Natural killer cell treated with Interleukin-12 subunit alpha and Interleukin-12 subunit beta and Interleukin-15 and Interleukin-18, amount 100 ng/mL, for 72 hours (primary cell): ENCODE measurements at regions not wholly inside any gene's neighbourhood (a gene's known extent, or its start where the extent isn't known, plus 50 kb on each side); places are given as distances from the start of the nearest gene placed in this dataset.

ENCODE experiments used
- ATAC-seq, 2 donors: fragments of 150-1000 bp; cut with Tn5 transposase in 1 of 2; sonication (Bioruptor Pico), chemical (Tn5 transposase) in 1 of 2; 2 replicates each; pipeline ENCODE4 v1.10.0; 2021
- DNase-seq: peaks from one replicate; pipeline ENCODE4 v3.0.0; 2022; ENCODE audit warnings: low spot score
- H3K27ac Mint-ChIP-seq, 2 donors: 1 replicate in 1 of 2; 2 replicates in 1 of 2; pipeline ENCODE4 v1.8.0; 2022; ENCODE audit warnings: mixed read lengths in 2 of 2, mild to moderate bottlenecking in 1 of 2, moderate library complexity in 1 of 2
- H3K27me3 Mint-ChIP-seq, 2 donors: 1 replicate in 1 of 2; 2 replicates in 1 of 2; pipeline ENCODE4 v1.8.0; 2022; ENCODE audit warnings: mixed read lengths in 2 of 2
- H3K36me3 Mint-ChIP-seq: one replicate; pipeline ENCODE4 v1.8.0; 2022; ENCODE audit warnings: mixed read lengths
- H3K4me1 Mint-ChIP-seq, 2 donors: 1 replicate in 1 of 2; 2 replicates in 1 of 2; pipeline ENCODE4 v1.8.0; 2022; ENCODE audit warnings: low read depth in 2 of 2, mixed read lengths in 2 of 2, mild to moderate bottlenecking in 1 of 2
- H3K4me3 Mint-ChIP-seq: one replicate; pipeline ENCODE4 v1.8.0; 2022; ENCODE audit warnings: mixed read lengths
- H3K9me3 Mint-ChIP-seq: 2 replicates; pipeline ENCODE4 v1.8.0; 2022; ENCODE audit warnings: mixed read lengths

GRCh38 chr13:44199627-44200207 lies 173.9 kb upstream of the SERP2 start:
- H3K4me3 Mint-ChIP-seq: no peak overlapping the region
- ATAC-seq (no peak), DNase-seq (no peak)
- H3K27ac Mint-ChIP-seq: no peak overlapping the region
- H3K36me3 Mint-ChIP-seq: no peaks in the 10 kb centered on the region
- peaks cover 22 to 36% of the 10 kb centered on the region in 2 donors for H3K4me1 Mint-ChIP-seq
- peaks cover 6 to 13% of the 10 kb centered on the region in 2 donors for H3K27me3 Mint-ChIP-seq
- H3K9me3 Mint-ChIP-seq: no peaks in the 10 kb centered on the region

GRCh38 chr13:44206434-44206833 lies 167.2 kb upstream of the SERP2 start:
- ATAC-seq: no peak
- no peaks in the 10 kb centered on the region for H3K36me3 Mint-ChIP-seq
- no peaks in the 10 kb centered on the region for H3K4me1 Mint-ChIP-seq
- H3K9me3 Mint-ChIP-seq: no peaks in the 10 kb centered on the region
- H3K27ac Mint-ChIP-seq: no peak overlapping the region
- no peak overlapping the region for H3K4me3 Mint-ChIP-seq
- DNase-seq: no peak
- H3K27me3 Mint-ChIP-seq: peaks cover 10 to 13% of the 10 kb centered on the region in 2 donors

DNA sequence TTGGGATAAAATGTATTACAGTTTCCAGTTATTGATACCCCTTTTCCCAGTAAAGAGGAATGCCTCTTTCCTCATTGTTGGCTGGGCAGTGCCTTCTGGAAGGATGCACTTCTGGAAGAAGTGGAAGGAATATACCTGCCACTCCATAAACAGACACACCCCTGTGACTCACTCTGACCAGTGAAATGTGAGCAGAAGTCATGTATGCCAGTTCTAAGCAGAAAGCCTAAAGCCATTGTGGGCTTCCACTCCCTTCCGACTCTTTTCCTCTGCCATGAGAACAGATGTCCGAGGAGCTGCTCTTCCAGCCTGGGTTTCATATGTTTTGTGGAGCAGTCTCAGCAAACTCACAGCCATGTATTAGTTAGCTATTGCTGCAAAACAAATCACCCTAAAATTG lies 166.1 kb upstream of the SERP2 start:
- ATAC-seq (no peak), DNase-seq (no peak)
- Mint-ChIP-seq H3K4me3 (no peak overlapping the region), H3K4me1 (no peaks in the 10 kb centered on the region), H3K9me3 (no peaks in the 10 kb centered on the region), H3K36me3 (no peaks in the 10 kb centered on the region), H3K27ac (no peak overlapping the region), H3K27me3 (peaks cover 10 to 13% of the 10 kb centered on the region in 2 donors)

DNA sequence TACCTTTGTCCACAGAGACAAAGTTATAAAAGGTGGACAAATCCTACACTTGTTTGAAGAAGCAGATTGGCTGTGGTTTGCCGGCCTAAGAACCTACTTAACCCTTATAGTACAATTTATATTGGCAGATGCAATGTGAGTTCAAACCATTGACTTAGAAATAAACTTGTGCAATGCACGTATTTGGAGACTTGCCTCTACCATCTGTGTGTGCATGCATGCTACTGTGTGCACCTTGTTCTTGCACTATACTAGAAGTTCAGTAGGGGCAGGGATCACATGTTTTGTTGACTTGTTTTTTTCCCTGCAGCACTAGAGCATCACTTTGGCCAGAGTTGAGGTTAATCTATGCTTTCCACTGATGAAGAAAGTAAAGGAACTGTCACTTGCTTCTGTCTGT lies 163.1 kb upstream of the SERP2 start:
- peaks cover 2 to 15% of the 10 kb centered on the region in 2 donors for H3K27me3 Mint-ChIP-seq

GRCh38 chr13:44211286-44211685 lies 162.3 kb upstream of the SERP2 start:
- H3K9me3 Mint-ChIP-seq: no peaks in the 10 kb centered on the region

More for the DNA sequence above, 163.1 kb upstream of the SERP2 start:
- H3K9me3 Mint-ChIP-seq: no peaks in the 10 kb centered on the region
- H3K36me3 Mint-ChIP-seq: no peaks in the 10 kb centered on the region
- H3K4me3 Mint-ChIP-seq: no peak overlapping the region
- H3K4me1 Mint-ChIP-seq: no peaks in the 10 kb centered on the region
- ATAC-seq: no peak
- no peak for DNase-seq
- H3K27ac Mint-ChIP-seq: no peak overlapping the region

GRCh38 chr13:44211704-44212346 lies 161.8 kb upstream of the SERP2 start:
- peaks cover 2 to 11% of the 10 kb centered on the region in 2 donors for H3K27me3 Mint-ChIP-seq
- DNase-seq (no peak), ATAC-seq (no peak)
- H3K4me3 Mint-ChIP-seq: no peak overlapping the region
- no peaks in the 10 kb centered on the region for H3K36me3 Mint-ChIP-seq
- no peaks in the 10 kb centered on the region for H3K9me3 Mint-ChIP-seq
- no peak overlapping the region for H3K27ac Mint-ChIP-seq
- H3K4me1 Mint-ChIP-seq: no peaks in the 10 kb centered on the region

More at GRCh38 chr13:44211286-44211685, 162.3 kb upstream of the SERP2 start:
- Mint-ChIP-seq H3K27ac (no peak overlapping the region), H3K4me3 (no peak overlapping the region), H3K27me3 (peaks cover 2 to 11% of the 10 kb centered on the region in 2 donors), H3K36me3 (no peaks in the 10 kb centered on the region), H3K4me1 (no peaks in the 10 kb centered on the region)
- DNase-seq (no peak), ATAC-seq (no peak)

GRCh38 chr13:44212633-44213396 lies 160.8 kb upstream of the SERP2 start:
- DNase-seq: no peak
- H3K4me1 Mint-ChIP-seq: no peaks in the 10 kb centered on the region

GRCh38 chr13:44218501-44219240 lies 155.0 kb upstream of the SERP2 start:
- DNase-seq (no peak), ATAC-seq (no peak)
- Mint-ChIP-seq H3K27me3 (no peaks in the 10 kb centered on the region), H3K4me3 (no peak overlapping the region), H3K9me3 (no peaks in the 10 kb centered on the region), H3K27ac (no peak overlapping the region), H3K36me3 (no peaks in the 10 kb centered on the region), H3K4me1 (no peaks in the 10 kb centered on the region)

More at GRCh38 chr13:44212633-44213396, 160.8 kb upstream of the SERP2 start:
- peak overlapping the region in 1 of 2 donors; percentile 8 for H3K27ac Mint-ChIP-seq
- no peak overlapping the region for H3K4me3 Mint-ChIP-seq
- no peaks in the 10 kb centered on the region for H3K36me3 Mint-ChIP-seq
- peaks cover 2 to 11% of the 10 kb centered on the region in 2 donors for H3K27me3 Mint-ChIP-seq
- H3K9me3 Mint-ChIP-seq: no peaks in the 10 kb centered on the region
- ATAC-seq: no peak

- H3K36me3 Mint-ChIP-seq: no peaks in the 10 kb centered on the region
- H3K27ac Mint-ChIP-seq: no peak overlapping the region
- ATAC-seq: no peak
- H3K9me3 Mint-ChIP-seq: no peaks in the 10 kb centered on the region
- no peaks in the 10 kb centered on the region for H3K4me1 Mint-ChIP-seq
- no peak overlapping the region for H3K4me3 Mint-ChIP-seq
- DNase-seq: no peak
- H3K27me3 Mint-ChIP-seq: no peaks in the 10 kb centered on the region
Observed at GRCh38 chr13:44219577-44220548, 153.8 kb upstream of the SERP2 start.

DNA sequence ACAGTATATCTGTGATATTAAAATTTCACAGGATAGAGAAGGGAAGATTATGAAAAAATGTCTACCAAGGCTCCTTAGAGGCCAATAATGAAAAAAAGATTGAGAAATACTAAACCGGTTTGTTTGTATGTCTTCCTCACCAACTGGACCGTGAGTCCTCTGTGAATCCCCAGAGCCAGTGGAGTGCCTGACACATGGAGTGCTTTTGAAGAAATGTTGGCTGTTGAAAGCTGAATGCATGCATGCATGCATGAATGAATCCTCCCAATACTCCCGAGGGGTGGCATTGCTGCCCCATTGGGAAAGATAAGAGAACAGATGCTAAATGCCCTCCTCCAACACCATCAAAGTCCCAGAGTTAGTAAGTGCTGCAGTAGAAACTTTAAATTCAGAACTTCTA lies 152.7 kb upstream of the SERP2 start:
- Mint-ChIP-seq H3K27me3 (no peaks in the 10 kb centered on the region), H3K9me3 (no peaks in the 10 kb centered on the region), H3K36me3 (no peaks in the 10 kb centered on the region)

GRCh38 chr13:44221657-44222056 lies 152.0 kb upstream of the SERP2 start:
- DNase-seq: no peak
- ATAC-seq: no peak
- H3K4me3 Mint-ChIP-seq: no peak overlapping the region
- no peaks in the 10 kb centered on the region for H3K27me3 Mint-ChIP-seq
- H3K4me1 Mint-ChIP-seq: no peaks in the 10 kb centered on the region
- no peak overlapping the region for H3K27ac Mint-ChIP-seq
- no peaks in the 10 kb centered on the region for H3K36me3 Mint-ChIP-seq
- H3K9me3 Mint-ChIP-seq: no peaks in the 10 kb centered on the region

More for the DNA sequence above, 152.7 kb upstream of the SERP2 start:
- Mint-ChIP-seq H3K4me3 (no peak overlapping the region), H3K4me1 (no peaks in the 10 kb centered on the region), H3K27ac (no peak overlapping the region)
- DNase-seq (no peak), ATAC-seq (no peak)

DNA sequence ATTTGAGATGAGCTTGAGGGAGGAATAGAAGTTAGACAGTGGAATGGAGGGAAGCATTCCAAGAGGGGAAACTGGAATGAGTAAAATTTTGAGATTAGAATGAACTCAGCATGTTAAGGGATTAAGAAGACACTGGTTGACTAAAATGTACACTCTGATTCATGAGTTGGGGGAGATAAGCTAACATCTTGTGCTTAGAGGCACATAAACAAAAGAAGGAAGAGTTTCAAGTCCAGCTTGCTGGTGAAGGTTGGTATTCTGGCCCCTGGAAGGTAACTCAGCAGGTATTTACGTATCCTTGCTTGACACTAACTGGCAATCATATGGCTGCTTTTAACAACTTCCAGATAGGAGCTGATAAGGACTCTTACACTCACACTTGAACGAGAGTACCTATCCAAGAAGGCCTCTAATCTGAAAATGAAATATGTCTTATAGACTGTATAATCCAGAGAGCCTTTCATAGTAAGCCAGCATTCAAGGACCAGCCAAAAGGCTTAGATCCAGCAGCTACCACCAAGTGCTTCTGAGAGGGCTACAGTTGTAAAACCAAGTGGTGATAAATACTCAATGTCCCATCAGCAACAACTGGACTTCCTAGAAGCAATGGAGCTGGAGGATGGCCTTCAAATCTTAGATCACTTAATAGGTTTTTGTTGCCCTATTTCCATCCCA lies 149.7 kb upstream of the SERP2 start:
- Mint-ChIP-seq H3K27me3 (no peaks in the 10 kb centered on the region), H3K9me3 (no peaks in the 10 kb centered on the region), H3K4me1 (no peaks in the 10 kb centered on the region), H3K27ac (no peak overlapping the region), H3K36me3 (no peaks in the 10 kb centered on the region), H3K4me3 (no peak overlapping the region)
- ATAC-seq (no peak), DNase-seq (no peak)
